ENCODE measurements at regions not wholly inside any gene's neighbourhood (a gene's known extent, or its start where the extent isn't known, plus 50 kb on each side); places are given as distances from the start of the nearest gene placed in this dataset.

DNA sequence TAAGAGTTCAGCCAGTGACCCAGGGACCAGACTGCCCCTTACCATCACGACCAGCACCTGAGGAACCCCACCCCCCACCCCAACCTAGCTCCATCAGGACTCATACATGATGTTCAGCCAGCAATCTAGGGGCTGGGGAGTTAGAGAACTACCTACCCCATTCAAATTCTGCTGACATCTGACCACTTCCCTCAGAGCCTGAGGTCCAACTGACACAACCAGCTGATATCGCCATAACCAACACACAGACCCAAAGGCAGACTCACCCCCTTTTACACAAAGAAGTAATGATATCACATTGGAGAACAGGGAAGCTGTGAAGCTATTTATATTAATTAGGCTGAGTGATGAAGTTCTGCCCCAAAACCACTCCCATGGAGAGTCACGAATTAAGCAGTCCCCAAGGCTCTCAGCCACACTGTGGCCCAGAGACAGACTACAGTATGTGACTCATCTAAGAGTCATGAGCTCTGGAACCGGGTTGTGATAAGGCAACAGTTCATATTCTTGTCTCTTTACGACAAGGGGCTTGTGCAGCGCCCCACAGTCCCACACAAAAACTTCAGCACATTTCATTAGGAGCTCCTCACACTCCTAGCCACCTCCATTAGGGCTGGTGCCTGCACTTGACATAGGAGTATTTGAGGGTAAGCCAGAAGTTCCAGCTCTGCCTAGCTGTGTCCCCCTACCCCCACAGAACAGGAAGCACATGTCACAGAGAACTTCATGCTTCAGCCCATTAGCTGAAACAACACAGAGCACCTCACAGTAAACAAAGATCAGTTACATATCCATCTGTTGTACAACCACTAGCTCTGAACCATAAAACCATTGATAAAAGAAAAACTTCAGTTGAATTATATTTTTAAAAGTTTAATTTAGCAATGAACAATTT lies 184.7 kb upstream of the ZCCHC13 start:
- H3K4me3 Mint-ChIP-seq = no peak overlapping the region
- H3K27ac Mint-ChIP-seq = peak overlapping the region in 1 of 2 donors; percentile 74

DNA sequence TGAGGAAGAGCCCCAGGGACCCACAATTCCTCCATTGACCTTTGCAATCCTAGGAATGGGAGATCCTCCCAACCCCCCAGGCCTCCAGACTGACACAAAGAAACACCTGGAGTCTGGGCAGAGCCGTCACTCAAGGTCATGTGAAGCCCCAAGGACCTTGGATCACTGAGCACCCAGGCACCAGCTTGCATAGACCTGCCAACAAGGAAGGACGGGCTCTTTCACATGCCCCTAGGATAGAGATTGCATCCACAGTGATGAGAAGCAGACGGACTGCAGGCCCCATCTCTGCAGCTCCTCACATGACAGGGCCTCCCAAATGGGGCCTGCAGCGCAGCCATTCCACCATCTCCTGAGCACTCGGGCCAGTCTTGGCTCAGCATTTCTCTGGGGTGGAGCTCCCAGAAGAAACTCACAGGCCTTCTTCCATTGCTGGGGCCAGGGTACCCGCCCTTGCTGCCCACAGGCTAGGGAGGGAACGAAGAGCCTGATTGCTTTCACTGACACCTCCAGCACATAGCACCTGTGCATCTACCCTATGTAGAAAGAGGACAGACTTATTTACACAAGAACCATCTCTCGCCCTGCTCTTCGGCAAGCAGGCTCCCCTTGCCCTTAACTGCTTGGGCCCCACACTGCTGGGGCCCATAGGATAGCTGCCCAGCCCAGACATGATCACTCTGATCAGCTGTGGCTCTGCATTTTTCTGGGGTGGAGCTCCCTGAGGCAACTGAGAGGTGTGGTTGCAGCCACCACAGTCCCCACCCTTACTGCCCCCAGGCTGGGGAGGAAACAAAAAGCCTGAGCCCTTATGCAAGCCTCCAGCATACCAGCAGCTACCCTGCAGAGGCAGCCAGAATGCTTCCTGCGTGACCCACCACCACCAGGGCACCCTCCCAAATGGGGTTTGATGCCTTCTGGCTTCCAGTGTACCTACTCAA lies 185.7 kb upstream of the ZCCHC13 start:
- no peaks in the 10 kb centered on the region for H3K9me3 Mint-ChIP-seq
- H3K36me3 Mint-ChIP-seq = no peaks in the 10 kb centered on the region
- TF ChIP-seq, protein P1, sequence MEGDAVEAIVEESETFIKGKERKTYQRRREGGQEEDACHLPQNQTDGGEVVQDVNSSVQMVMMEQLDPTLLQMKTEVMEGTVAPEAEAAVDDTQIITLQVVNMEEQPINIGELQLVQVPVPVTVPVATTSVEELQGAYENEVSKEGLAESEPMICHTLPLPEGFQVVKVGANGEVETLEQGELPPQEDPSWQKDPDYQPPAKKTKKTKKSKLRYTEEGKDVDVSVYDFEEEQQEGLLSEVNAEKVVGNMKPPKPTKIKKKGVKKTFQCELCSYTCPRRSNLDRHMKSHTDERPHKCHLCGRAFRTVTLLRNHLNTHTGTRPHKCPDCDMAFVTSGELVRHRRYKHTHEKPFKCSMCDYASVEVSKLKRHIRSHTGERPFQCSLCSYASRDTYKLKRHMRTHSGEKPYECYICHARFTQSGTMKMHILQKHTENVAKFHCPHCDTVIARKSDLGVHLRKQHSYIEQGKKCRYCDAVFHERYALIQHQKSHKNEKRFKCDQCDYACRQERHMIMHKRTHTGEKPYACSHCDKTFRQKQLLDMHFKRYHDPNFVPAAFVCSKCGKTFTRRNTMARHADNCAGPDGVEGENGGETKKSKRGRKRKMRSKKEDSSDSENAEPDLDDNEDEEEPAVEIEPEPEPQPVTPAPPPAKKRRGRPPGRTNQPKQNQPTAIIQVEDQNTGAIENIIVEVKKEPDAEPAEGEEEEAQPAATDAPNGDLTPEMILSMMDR (IDR thresholded peaks at IDR 0.05) = no peak
- no peaks in the 10 kb centered on the region for H3K4me1 Mint-ChIP-seq
- H3K27ac Mint-ChIP-seq = peak overlapping the region in 1 of 2 donors; percentile 74
- no peaks in the 10 kb centered on the region for H3K4me1 ChIP-seq (ENCODE audit: control insufficient read depth, insufficient read depth, low read length)
- H3K9me3 ChIP-seq (ENCODE audit: control insufficient read depth, insufficient read depth, low read length) = no peaks in the 10 kb centered on the region
- no peak overlapping the region for H3K4me3 ChIP-seq (ENCODE audit: low read length)
- peaks cover 0 to 5% of the 10 kb centered on the region in 2 donors for H3K27me3 Mint-ChIP-seq (ENCODE audit: low read depth in 2 of 2)
- DNase-seq (no peak), ATAC-seq (peak in 1 of 3 donors; percentile 35)
- WGBS (ENCODE audit: insufficient coverage) = 78% methylated on average over 10 of the region's 10 CpGs
- H3K27me3 ChIP-seq (ENCODE audit: control insufficient read depth, insufficient read depth, low read length) = no peaks in the 10 kb centered on the region
- H3K27ac ChIP-seq (ENCODE audit: low read length) = no peak overlapping the region
- intact Hi-C loops (cut with micrococcal nuclease) = no loop called here
- no peaks in the 10 kb centered on the region for H3K36me3 ChIP-seq (ENCODE audit: control insufficient read depth, insufficient read depth, low read length)
- no peak overlapping the region for H3K4me3 Mint-ChIP-seq

More for the DNA sequence above, 184.7 kb upstream of the ZCCHC13 start:
- Mint-ChIP-seq H3K9me3 (no peaks in the 10 kb centered on the region), H3K4me1 (no peaks in the 10 kb centered on the region), H3K36me3 (no peaks in the 10 kb centered on the region), H3K27me3 (ENCODE audit: low read depth in 2 of 2) (no peaks in the 10 kb centered on the region)
- H3K4me3 ChIP-seq (ENCODE audit: low read length) = no peak overlapping the region
- ATAC-seq = peak in 1 of 3 donors; percentile 58
- intact Hi-C loops (cut with micrococcal nuclease) = no loop called here
- WGBS (ENCODE audit: insufficient coverage) = 69% methylated on average over 4 of the region's 6 CpGs
- no peaks in the 10 kb centered on the region for H3K27me3 ChIP-seq (ENCODE audit: control insufficient read depth, insufficient read depth, low read length)
- no peaks in the 10 kb centered on the region for H3K9me3 ChIP-seq (ENCODE audit: control insufficient read depth, insufficient read depth, low read length)
- no peaks in the 10 kb centered on the region for H3K36me3 ChIP-seq (ENCODE audit: control insufficient read depth, insufficient read depth, low read length)
- DNase-seq = no peak
- no peaks in the 10 kb centered on the region for H3K4me1 ChIP-seq (ENCODE audit: control insufficient read depth, insufficient read depth, low read length)
- TF ChIP-seq, protein P1 (IDR thresholded peaks at IDR 0.05) = no peak
- H3K27ac ChIP-seq (ENCODE audit: low read length) = no peak overlapping the region

DNA sequence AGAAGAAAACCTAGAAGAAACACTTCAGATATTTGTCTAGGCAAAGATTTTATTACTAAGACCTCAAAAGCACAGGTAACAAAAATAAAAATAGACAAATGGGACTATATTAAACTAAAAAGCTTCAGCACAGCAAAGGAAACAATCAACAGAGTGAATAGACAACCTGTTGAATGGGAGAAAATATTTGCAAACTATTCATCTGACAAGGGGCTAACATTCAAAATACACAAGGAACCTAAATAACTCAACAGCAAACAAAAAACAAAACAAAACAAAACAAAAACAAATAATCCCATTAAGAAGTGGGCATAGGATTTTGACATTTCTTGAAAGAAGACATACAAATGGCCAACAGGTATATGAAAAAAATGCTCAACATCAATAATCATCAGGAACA lies 192.7 kb upstream of the ZCCHC13 start:
- DNase-seq (no peak), ATAC-seq (no peak)
- H3K4me1 Mint-ChIP-seq = no peaks in the 10 kb centered on the region
- Histone ChIP-seq H3K9me3 (ENCODE audit: control insufficient read depth, insufficient read depth, low read length) (no peaks in the 10 kb centered on the region), H3K4me3 (ENCODE audit: low read length) (no peak overlapping the region), H3K27ac (ENCODE audit: low read length) (no peak overlapping the region), H3K36me3 (ENCODE audit: control insufficient read depth, insufficient read depth, low read length) (no peaks in the 10 kb centered on the region), H3K4me1 (ENCODE audit: control insufficient read depth, insufficient read depth, low read length) (no peaks in the 10 kb centered on the region), H3K27me3 (ENCODE audit: control insufficient read depth, insufficient read depth, low read length) (no peaks in the 10 kb centered on the region)
- peaks cover 7% of the 10 kb centered on the region for H3K36me3 Mint-ChIP-seq
- TF ChIP-seq, protein P1 (IDR thresholded peaks at IDR 0.05) = no peak
- no peak overlapping the region for H3K27ac Mint-ChIP-seq
- peaks cover 0 to 46% of the 10 kb centered on the region in 2 donors for H3K27me3 Mint-ChIP-seq (ENCODE audit: low read depth in 2 of 2)
- intact Hi-C loops (cut with micrococcal nuclease) = no loop called here
- no peaks in the 10 kb centered on the region for H3K9me3 Mint-ChIP-seq
- H3K4me3 Mint-ChIP-seq = no peak overlapping the region
